ENCODE measurements at regions not wholly inside any gene's neighbourhood (a gene's known extent, or its start where the extent isn't known, plus 50 kb on each side); places are given as distances from the start of the nearest gene placed in this dataset.

GRCh38 chr7:96415293-96415940 lies 93.5 kb upstream of the SLC25A13 start:
- Histone ChIP-seq H3K27me3 (ENCODE audit: low read depth, low read length) (0 out of 2 replicates have a peak, but pooled peaks cover 3% of the 10 kb centered on the region), H3K9ac (ENCODE audit: low read length) (no peak overlapping the region), H4K20me1 (ENCODE audit: insufficient read depth, low read length) (no peaks in the 10 kb centered on the region), H3K27ac (ENCODE audit: low read length) (no peak overlapping the region), H3K4me1 (ENCODE audit: low read length) (peaks cover 6% of the 10 kb centered on the region; the same call in 1 of the 2 replicates), H3K4me2 (ENCODE audit: low read length) (no peak overlapping the region), H3K79me2 (ENCODE audit: low read length) (no peaks in the 10 kb centered on the region), H3K36me3 (replicated peaks; ENCODE audit: low read depth, low read length) (no peaks in the 10 kb centered on the region), H3K4me3 (ENCODE audit: low read length) (no peak overlapping the region), H2AFZ (ENCODE audit: low read depth, low read length) (peak overlapping the region; percentile 85), H3K9me3 (ENCODE audit: insufficient read depth, low read length) (no peaks in the 10 kb centered on the region)
- TF ChIP-seq CTCF (IDR thresholded peaks at IDR 0.05; ENCODE audit: low read depth, low read length), result no peak
- TF ChIP-seq EZH2phosphoT487 (IDR thresholded peaks at IDR 0.05; ENCODE audit: low read depth), result no peak

GRCh38 chr7:96414931-96415292 lies 93.0 kb upstream of the SLC25A13 start:
- Histone ChIP-seq H4K20me1 (ENCODE audit: insufficient read depth, low read length) (no peaks in the 10 kb centered on the region), H3K4me2 (ENCODE audit: low read length) (no peak overlapping the region), H2AFZ (ENCODE audit: low read depth, low read length) (peak overlapping the region; percentile 85), H3K9me3 (ENCODE audit: insufficient read depth, low read length) (no peaks in the 10 kb centered on the region), H3K4me1 (ENCODE audit: low read length) (peaks cover 6% of the 10 kb centered on the region; the same call in 1 of the 2 replicates), H3K27ac (ENCODE audit: low read length) (no peak overlapping the region), H3K4me3 (ENCODE audit: low read length) (no peak overlapping the region), H3K36me3 (replicated peaks; ENCODE audit: low read depth, low read length) (no peaks in the 10 kb centered on the region), H3K9ac (ENCODE audit: low read length) (no peak overlapping the region), H3K79me2 (ENCODE audit: low read length) (no peaks in the 10 kb centered on the region), H3K27me3 (ENCODE audit: low read depth, low read length) (0 out of 2 replicates have a peak, but pooled peaks cover 3% of the 10 kb centered on the region)
- TF ChIP-seq CTCF (IDR thresholded peaks at IDR 0.05; ENCODE audit: low read depth, low read length) (peak; percentile 85), EZH2phosphoT487 (IDR thresholded peaks at IDR 0.05; ENCODE audit: low read depth) (no peak)

- no peak for TF ChIP-seq EZH2phosphoT487 (IDR thresholded peaks at IDR 0.05; ENCODE audit: low read depth)
- no peak for TF ChIP-seq CTCF (IDR thresholded peaks at IDR 0.05; ENCODE audit: low read depth, low read length)
- Histone ChIP-seq H2AFZ (ENCODE audit: low read depth, low read length) (no peak overlapping the region), H3K79me2 (ENCODE audit: low read length) (no peaks in the 10 kb centered on the region), H3K4me2 (ENCODE audit: low read length) (no peak overlapping the region), H3K9me3 (ENCODE audit: insufficient read depth, low read length) (no peaks in the 10 kb centered on the region), H3K36me3 (replicated peaks; ENCODE audit: low read depth, low read length) (no peaks in the 10 kb centered on the region), H3K9ac (ENCODE audit: low read length) (no peak overlapping the region), H3K4me1 (ENCODE audit: low read length) (peaks cover 3% of the 10 kb centered on the region; the same call in 1 of the 2 replicates), H3K27ac (ENCODE audit: low read length) (no peak overlapping the region), H3K4me3 (ENCODE audit: low read length) (no peak overlapping the region), H3K27me3 (ENCODE audit: low read depth, low read length) (no peaks in the 10 kb centered on the region), H4K20me1 (ENCODE audit: insufficient read depth, low read length) (no peaks in the 10 kb centered on the region)
These were observed 88.4 kb upstream of the SLC25A13 start for GRCh38 chr7:96410126-96410839.

- Histone ChIP-seq H3K4me2 (ENCODE audit: low read length) (no peak overlapping the region), H3K4me1 (ENCODE audit: low read length) (no peaks in the 10 kb centered on the region), H3K9me3 (ENCODE audit: insufficient read depth, low read length) (no peaks in the 10 kb centered on the region), H3K79me2 (ENCODE audit: low read length) (no peaks in the 10 kb centered on the region), H2AFZ (ENCODE audit: low read depth, low read length) (no peak overlapping the region), H3K36me3 (replicated peaks; ENCODE audit: low read depth, low read length) (no peaks in the 10 kb centered on the region), H3K27me3 (ENCODE audit: low read depth, low read length) (no peaks in the 10 kb centered on the region), H3K27ac (ENCODE audit: low read length) (no peak overlapping the region), H3K9ac (ENCODE audit: low read length) (no peak overlapping the region), H4K20me1 (ENCODE audit: insufficient read depth, low read length) (no peaks in the 10 kb centered on the region), H3K4me3 (ENCODE audit: low read length) (no peak overlapping the region)
- TF ChIP-seq CTCF (IDR thresholded peaks at IDR 0.05; ENCODE audit: low read depth, low read length) (no peak), EZH2phosphoT487 (IDR thresholded peaks at IDR 0.05; ENCODE audit: low read depth) (no peak)
These were observed 87.0 kb upstream of the SLC25A13 start for GRCh38 chr7:96408881-96409280.
